ENCODE measurements at regions not wholly inside any gene's neighbourhood (a gene's known extent, or its start where the extent isn't known, plus 50 kb on each side); places are given as distances from the start of the nearest gene placed in this dataset.

- TF ChIP-seq CTCF (IDR thresholded peaks at IDR 0.05): no peak
- TF ChIP-seq EZH2 (IDR thresholded peaks at IDR 0.05; ENCODE audit: borderline replicate concordance, insufficient read depth, low read depth, low read length, poor library complexity, severe bottlenecking): no peak
Measured at GRCh38 chr10:36817898-36818297, 307.5 kb upstream of the ANKRD30A start.

Data from B cell (primary cell).